AG09309 (cell line): ENCODE measurements at regions not wholly inside any gene's neighbourhood (a gene's known extent, or its start where the extent isn't known, plus 50 kb on each side); places are given as distances from the start of the nearest gene placed in this dataset.

Source experiments
- DNase-seq: peaks from one replicate; pipeline ENCODE4 v3.0.0-alpha.2; 2010; ENCODE audit warnings: low read depth
- H3K4me3 ChIP-seq: 2 replicates; pipeline ENCODE4 v1.5.1; 2011; ENCODE audit warnings: mild to moderate bottlenecking, low read depth, low read length, moderate library complexity; ENCODE audit not compliant: control insufficient read depth
- TF ChIP-seq, protein P1 (sequence below): IDR thresholded peaks from 2 replicates; pipeline ENCODE4 v1.5.1; 2011; ENCODE audit warnings: mild to moderate bottlenecking, low read depth, low read length, inconsistent platforms; ENCODE audit not compliant: insufficient read depth, control insufficient read depth; ENCODE audit errors: missing control alignments

DNA sequence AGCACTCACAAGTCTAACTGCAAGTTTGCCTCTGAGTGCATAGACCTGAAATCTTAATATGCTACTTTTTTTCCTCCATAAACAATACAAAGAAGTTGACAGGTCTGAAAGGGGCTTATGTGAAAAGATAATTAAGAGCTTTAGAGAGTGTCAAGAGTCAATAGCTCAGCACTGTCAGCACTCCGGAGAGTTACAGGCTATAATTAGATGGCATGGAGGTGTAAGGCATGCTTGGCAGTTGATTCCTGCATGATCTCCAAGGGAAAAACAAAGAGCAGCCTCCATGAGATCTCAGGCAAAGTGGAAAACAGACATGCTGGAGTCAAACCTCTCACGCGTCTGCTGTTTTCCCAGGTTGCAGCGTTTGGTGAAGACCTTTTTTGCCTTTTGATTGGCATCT lies 468.7 kb downstream of the TLE4 start:
- TF ChIP-seq, protein P1, sequence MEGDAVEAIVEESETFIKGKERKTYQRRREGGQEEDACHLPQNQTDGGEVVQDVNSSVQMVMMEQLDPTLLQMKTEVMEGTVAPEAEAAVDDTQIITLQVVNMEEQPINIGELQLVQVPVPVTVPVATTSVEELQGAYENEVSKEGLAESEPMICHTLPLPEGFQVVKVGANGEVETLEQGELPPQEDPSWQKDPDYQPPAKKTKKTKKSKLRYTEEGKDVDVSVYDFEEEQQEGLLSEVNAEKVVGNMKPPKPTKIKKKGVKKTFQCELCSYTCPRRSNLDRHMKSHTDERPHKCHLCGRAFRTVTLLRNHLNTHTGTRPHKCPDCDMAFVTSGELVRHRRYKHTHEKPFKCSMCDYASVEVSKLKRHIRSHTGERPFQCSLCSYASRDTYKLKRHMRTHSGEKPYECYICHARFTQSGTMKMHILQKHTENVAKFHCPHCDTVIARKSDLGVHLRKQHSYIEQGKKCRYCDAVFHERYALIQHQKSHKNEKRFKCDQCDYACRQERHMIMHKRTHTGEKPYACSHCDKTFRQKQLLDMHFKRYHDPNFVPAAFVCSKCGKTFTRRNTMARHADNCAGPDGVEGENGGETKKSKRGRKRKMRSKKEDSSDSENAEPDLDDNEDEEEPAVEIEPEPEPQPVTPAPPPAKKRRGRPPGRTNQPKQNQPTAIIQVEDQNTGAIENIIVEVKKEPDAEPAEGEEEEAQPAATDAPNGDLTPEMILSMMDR, result no peak
- no peak for DNase-seq
- no peak overlapping the region for H3K4me3 ChIP-seq

DNA sequence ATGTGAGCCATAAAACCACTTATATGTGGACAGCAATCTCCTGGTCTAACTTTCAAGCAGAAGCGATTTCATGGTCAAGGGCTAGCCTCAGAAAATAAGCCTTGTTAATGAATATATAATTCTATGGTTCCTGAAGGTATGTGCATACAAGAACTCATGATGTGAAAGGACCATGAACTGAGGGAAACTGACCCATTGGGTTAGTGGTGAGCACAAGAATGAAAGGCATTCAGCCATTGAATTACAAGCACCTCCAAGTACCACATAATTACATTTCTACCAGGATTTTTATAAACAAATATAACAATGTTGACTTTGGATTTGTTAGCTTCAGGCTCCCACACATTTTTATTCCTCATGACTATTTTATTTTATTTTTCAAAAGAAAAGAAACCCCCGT lies 459.0 kb downstream of the TLE4 start:
- H3K4me3 ChIP-seq, result no peak overlapping the region
- TF ChIP-seq, protein P1, result no peak
- no peak for DNase-seq

DNA sequence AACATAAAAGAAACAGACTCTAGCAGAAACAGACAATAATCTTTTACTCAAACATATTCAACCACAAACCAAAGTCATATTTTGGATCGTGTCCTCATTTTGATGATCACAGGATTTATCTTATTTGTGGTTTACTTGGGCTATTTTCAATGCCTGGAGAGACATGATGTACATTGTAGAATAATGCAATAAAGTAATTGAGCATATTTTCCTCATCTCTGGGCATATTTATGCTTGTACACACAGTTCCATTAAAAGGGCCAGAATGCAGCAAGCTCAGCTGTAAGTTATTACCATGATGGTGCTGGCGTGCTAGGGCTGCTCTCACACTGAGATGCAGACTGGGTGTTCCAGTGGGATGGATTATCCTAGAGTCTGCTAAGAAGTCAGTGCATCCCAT lies 456.7 kb downstream of the TLE4 start:
- TF ChIP-seq, protein P1, result no peak
- DNase-seq, result peak; percentile 92
- H3K4me3 ChIP-seq, result no peak overlapping the region

DNA sequence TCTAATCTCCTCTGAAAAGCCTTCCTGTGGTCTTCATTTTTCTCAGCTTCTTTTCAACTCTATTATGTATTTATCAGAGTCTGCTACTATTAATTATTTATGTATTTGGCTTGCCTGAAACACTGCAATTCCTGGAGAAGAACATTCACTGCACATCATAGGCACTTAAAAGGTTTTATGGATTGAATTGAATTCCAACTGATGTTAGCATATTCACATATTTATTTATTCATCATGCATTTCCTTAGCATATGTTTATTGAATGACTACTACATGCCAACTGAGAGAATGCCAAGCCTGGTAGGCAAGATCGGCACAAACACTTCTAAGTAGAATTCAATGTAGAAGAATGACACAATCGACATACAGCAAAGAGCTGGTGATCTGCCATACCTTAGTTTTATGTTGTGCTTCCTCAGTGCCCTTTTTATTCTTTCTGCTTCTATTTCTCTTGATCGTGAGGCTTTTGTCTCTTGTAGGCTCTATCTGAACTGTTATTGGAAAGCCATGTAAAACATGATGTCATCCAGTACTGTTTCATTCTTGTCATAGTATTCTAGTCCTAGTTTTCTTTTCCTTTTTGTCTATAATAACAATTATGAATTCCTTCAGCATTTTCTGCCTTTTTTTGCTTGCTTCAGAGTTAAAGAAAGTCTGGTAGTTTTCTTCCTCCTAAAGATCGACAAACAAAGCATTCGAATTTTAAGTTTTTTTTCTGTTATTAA lies 454.2 kb downstream of the TLE4 start:
- TF ChIP-seq, protein P1, result no peak
- DNase-seq, result no peak
- no peak overlapping the region for H3K4me3 ChIP-seq

DNA sequence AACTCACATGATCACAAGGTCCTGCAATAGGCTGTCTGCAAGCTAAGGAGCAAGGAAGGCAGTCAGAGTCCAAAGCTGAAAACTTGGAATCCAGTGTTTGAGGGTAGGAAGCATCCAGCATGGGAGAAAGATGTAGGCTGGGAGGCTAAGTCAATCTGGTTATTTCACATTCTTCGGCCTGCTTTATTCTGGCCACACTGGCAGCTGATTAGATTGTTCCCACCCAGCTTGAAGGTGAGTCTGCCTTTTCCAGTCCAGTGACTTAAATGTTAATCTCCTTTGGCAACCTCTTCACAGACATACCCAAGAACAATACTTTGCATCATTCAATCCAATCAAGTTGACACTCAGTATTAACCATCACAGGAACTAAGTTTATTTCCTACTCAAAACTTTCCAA lies 453.4 kb downstream of the TLE4 start:
- TF ChIP-seq, protein P1, result no peak
- no peak for DNase-seq
- H3K4me3 ChIP-seq, result no peak overlapping the region

DNA sequence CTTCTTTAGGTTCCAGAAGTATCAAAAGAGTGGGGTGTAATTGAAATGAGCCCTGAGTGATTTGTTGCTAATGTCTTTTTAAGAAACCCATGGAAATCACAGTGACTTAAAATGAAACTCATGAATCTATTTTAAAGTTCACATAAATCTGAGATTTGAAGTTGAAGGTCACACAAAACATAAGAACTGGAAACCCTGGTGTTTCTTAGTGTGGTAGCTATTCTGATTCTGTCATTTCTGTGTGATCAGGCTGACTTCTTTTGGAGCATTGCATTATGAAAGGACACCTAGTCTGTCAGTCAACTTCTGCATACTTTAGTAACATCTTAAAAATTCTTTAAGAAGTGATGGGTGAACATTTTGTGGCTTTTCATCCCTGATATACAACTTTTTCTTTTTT lies 448.8 kb downstream of the TLE4 start:
- H3K4me3 ChIP-seq, result no peak overlapping the region
- DNase-seq, result no peak
- TF ChIP-seq, protein P1, result no peak
